LNCaP clone FGC (cell line): ENCODE measurements at regions not wholly inside any gene's neighbourhood (a gene's known extent, or its start where the extent isn't known, plus 50 kb on each side); places are given as distances from the start of the nearest gene placed in this dataset.

Experiments used
- DNase-seq: peaks from one replicate; pipeline ENCODE4 v3.0.0-alpha.2; 2011; ENCODE audit warnings: low read depth
- H3K4me3 ChIP-seq: 2 replicates; pipeline ENCODE4 v1.5.1; 2011; ENCODE audit warnings: mild to moderate bottlenecking, low read depth, low read length, control low read depth
- CTCF ChIP-seq: IDR thresholded peaks from 2 replicates; pipeline ENCODE4 v1.5.1; 2012; ENCODE audit warnings: mild to moderate bottlenecking; ENCODE audit not compliant: control insufficient read depth, insufficient read depth; ENCODE audit errors: extremely low read depth

- no peak overlapping the region for H3K4me3 ChIP-seq
- TF ChIP-seq CTCF, result peak; percentile 56
- peak; percentile 6 for DNase-seq
Measured at GRCh38 chr15:94582368-94582767, 351.0 kb downstream of the MCTP2 start.

GRCh38 chr15:94584833-94585244, 353.5 kb downstream of the MCTP2 start:
- TF ChIP-seq CTCF, result no peak
- no peak for DNase-seq

GRCh38 chr15:94586099-94586498, 354.7 kb downstream of the MCTP2 start:
- DNase-seq, result no peak
- no peak overlapping the region for H3K4me3 ChIP-seq
- TF ChIP-seq CTCF, result no peak

More at GRCh38 chr15:94584833-94585244, 353.5 kb downstream of the MCTP2 start:
- no peak overlapping the region for H3K4me3 ChIP-seq

- no peak for TF ChIP-seq CTCF
- no peak overlapping the region for H3K4me3 ChIP-seq
- no peak for DNase-seq
Measured at GRCh38 chr15:94587113-94587512, 355.8 kb downstream of the MCTP2 start.

- TF ChIP-seq CTCF, result no peak
- no peak for DNase-seq
- H3K4me3 ChIP-seq, result no peak overlapping the region
Measured at GRCh38 chr15:94588993-94589392, 357.6 kb downstream of the MCTP2 start.

GRCh38 chr15:94592495-94592894, 361.1 kb downstream of the MCTP2 start:
- DNase-seq, result no peak
- H3K4me3 ChIP-seq, result no peak overlapping the region
- no peak for TF ChIP-seq CTCF

GRCh38 chr15:94596707-94597106, 365.3 kb downstream of the MCTP2 start:
- no peak for TF ChIP-seq CTCF
- DNase-seq, result no peak
- no peak overlapping the region for H3K4me3 ChIP-seq
